Thoracic aorta (tissue), 2 donors: ENCODE measurements at regions not wholly inside any gene's neighbourhood (a gene's known extent, or its start where the extent isn't known, plus 50 kb on each side); places are given as distances from the start of the nearest gene placed in this dataset.

ENCODE experiments used
- ATAC-seq: fragments of 150-250 bp; one replicate; pipeline ENCODE4 v1.8.0; 2017; ENCODE audit warnings: low read depth; ENCODE audit not compliant: insufficient number of reproducible peaks, low FRiP score
- DNase-seq: peaks from one replicate; pipeline ENCODE4 v3.0.0-alpha.2; 2020; ENCODE audit warnings: low spot score
- H3K27ac ChIP-seq, 2 donors: fragments of 200-600 bp; sonication (generic); 1 replicate in 1 of 2; 2 replicates in 1 of 2; pipeline ENCODE4 v1.5.1; 2016; ENCODE audit warnings: mild to moderate bottlenecking in 2 of 2, moderate library complexity in 2 of 2
- H3K27me3 ChIP-seq: fragments of 200-600 bp; sonication (generic); replicated peaks from 2 replicates; pipeline ENCODE4 v1.6.0; 2016; ENCODE audit warnings: mild to moderate bottlenecking; ENCODE audit not compliant: insufficient read depth
- H3K36me3 ChIP-seq: fragments of 200-600 bp; sonication (generic); one replicate; pipeline ENCODE4 v1.5.1; 2016
- H3K4me1 ChIP-seq, 2 donors: fragments of 200-600 bp; sonication (generic); 1 replicate in 1 of 2; 2 replicates in 1 of 2; pipeline versions ENCODE4 v1.5.1 to v1.6.0; 2016; ENCODE audit warnings: low read depth in 2 of 2, mild to moderate bottlenecking in 1 of 2; ENCODE audit not compliant: control insufficient read depth in 1 of 2
- H3K4me3 ChIP-seq: fragments of 200-600 bp; sonication (generic); 2 replicates; pipeline ENCODE4 v1.5.1; 2016; ENCODE audit warnings: mild to moderate bottlenecking
- H3K9me3 ChIP-seq: fragments of 200-600 bp; sonication (generic); 2 replicates; pipeline ENCODE4 v1.5.1; 2016
- TF ChIP-seq, protein P1 (sequence below): fragments of 200-600 bp; sonication (generic); IDR thresholded peaks from one replicate; pipeline ENCODE4 v1.5.1; 2019; ENCODE audit warnings: antibody characterized with exemption

DNA sequence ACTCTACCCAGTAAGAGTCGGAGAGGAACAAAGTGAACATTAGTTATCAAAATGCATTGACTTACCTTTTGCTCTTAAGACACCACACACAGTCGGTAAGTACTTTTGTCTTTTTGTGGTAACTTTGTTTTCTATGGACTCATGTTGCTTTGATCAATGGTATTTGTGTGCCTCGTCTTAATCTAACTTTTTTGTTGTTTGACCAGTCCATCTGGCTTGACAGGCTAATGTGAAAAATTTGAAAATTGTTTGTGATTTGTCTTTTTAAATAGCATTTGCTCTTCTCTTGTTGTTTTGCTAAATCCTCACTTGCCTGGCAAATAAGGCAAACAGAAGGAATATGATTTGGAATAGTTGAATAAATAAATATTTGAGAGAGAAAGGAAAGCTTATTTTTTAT, 71.4 kb upstream of the CHD1 start:
- TF ChIP-seq, protein P1, sequence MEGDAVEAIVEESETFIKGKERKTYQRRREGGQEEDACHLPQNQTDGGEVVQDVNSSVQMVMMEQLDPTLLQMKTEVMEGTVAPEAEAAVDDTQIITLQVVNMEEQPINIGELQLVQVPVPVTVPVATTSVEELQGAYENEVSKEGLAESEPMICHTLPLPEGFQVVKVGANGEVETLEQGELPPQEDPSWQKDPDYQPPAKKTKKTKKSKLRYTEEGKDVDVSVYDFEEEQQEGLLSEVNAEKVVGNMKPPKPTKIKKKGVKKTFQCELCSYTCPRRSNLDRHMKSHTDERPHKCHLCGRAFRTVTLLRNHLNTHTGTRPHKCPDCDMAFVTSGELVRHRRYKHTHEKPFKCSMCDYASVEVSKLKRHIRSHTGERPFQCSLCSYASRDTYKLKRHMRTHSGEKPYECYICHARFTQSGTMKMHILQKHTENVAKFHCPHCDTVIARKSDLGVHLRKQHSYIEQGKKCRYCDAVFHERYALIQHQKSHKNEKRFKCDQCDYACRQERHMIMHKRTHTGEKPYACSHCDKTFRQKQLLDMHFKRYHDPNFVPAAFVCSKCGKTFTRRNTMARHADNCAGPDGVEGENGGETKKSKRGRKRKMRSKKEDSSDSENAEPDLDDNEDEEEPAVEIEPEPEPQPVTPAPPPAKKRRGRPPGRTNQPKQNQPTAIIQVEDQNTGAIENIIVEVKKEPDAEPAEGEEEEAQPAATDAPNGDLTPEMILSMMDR: no peak
- no peak for DNase-seq
- no peaks in the 10 kb centered on the region for H3K27me3 ChIP-seq
- H3K9me3 ChIP-seq: no peaks in the 10 kb centered on the region
- H3K4me3 ChIP-seq: no peak overlapping the region
- H3K27ac ChIP-seq: no peak overlapping the region
- no peak for ATAC-seq
- H3K4me1 ChIP-seq: no peaks in the 10 kb centered on the region
- H3K36me3 ChIP-seq: no peaks in the 10 kb centered on the region

DNA sequence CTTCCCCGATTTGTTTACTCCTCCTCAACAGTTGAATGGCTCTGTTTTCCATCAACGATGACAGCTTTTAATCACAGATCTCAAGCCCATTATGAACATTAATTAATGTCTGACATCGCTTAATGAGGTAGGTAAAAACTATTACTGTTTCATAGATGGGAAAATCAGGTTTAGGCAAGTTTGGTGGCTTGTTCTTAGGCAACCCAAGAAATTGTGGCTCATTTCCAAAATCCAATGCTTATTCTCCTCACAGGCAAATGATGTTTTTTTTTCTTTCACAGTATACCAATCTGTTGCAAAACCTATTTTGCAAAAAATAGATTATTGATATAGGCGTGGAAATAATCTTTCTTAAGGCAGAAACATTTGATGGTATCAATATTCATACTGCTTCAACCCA, 70.8 kb upstream of the CHD1 start:
- H3K36me3 ChIP-seq: no peaks in the 10 kb centered on the region
- no peaks in the 10 kb centered on the region for H3K4me1 ChIP-seq
- DNase-seq: no peak
- no peak for ATAC-seq
- H3K27ac ChIP-seq: no peak overlapping the region
- TF ChIP-seq, protein P1: no peak
- H3K4me3 ChIP-seq: no peak overlapping the region
- H3K27me3 ChIP-seq: no peaks in the 10 kb centered on the region
- H3K9me3 ChIP-seq: no peaks in the 10 kb centered on the region

DNA sequence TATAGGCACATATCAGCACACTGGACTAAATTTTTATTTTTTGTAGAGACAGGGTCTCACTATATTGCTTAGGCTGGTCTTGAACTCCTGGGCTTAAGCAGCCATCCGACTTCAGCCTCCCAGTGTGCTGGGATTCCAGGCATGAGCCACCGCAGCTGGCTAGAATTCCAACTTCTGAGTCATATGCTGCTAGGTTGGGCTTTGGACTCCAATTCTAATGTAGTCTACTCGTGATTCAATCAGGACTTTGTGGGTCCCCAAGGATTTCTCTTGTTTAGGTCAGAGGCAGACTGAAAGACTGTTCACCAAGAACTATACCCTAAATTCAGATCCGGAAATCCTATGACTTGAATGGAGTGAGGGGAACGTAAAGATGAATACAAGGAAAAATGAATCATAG, 68.2 kb upstream of the CHD1 start:
- no peaks in the 10 kb centered on the region for H3K36me3 ChIP-seq
- TF ChIP-seq, protein P1: no peak
- H3K27me3 ChIP-seq: no peaks in the 10 kb centered on the region
- H3K4me1 ChIP-seq: no peaks in the 10 kb centered on the region
- DNase-seq (no peak), ATAC-seq (no peak)
- H3K27ac ChIP-seq: no peak overlapping the region
- no peak overlapping the region for H3K4me3 ChIP-seq
- H3K9me3 ChIP-seq: no peaks in the 10 kb centered on the region

DNA sequence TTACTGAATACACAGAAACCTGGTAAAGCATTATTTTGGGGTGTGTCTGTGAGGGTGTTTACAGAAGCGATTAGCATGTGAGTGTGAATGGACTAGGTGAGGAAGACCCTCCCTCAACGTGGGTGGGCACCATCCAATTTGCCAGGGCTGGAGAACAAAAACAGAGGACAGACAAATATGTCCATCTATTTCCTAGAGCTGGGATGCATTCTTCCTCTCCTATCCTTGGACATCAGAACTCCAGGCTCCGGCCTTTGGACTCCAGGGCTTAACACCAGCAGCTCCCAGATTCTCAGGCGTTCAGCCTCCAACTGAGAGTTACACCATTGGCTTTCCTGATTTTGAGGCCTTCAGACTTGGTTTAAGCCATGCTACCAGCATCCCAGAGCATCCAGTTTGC, 65.8 kb upstream of the CHD1 start:
- TF ChIP-seq, protein P1: no peak
- H3K36me3 ChIP-seq: no peaks in the 10 kb centered on the region
- H3K27ac ChIP-seq: no peak overlapping the region
- no peaks in the 10 kb centered on the region for H3K9me3 ChIP-seq
- no peaks in the 10 kb centered on the region for H3K27me3 ChIP-seq
- DNase-seq: no peak
- H3K4me3 ChIP-seq: no peak overlapping the region
- no peaks in the 10 kb centered on the region for H3K4me1 ChIP-seq
- ATAC-seq: no peak

DNA sequence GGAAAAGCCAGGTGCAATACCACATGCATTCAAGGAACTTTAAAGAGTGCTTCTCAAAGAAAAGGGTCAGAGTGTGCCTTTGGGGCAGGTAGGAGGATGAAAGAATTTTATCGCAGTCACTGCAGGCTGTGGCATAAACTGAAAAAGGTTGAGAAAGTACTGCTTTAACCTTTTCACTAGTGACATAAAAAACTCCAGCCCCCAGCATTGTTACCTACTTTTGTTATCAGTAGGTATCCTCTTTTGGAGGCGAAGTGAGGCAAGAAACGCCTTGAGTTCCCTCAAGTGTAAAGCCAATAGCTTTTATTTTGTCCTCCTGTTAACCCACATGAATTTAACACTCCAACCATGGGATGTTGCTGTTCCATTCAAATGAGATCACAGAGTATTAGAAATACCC, 64.7 kb upstream of the CHD1 start:
- H3K4me3 ChIP-seq: no peak overlapping the region

More for the DNA sequence above, 64.7 kb upstream of the CHD1 start:
- H3K36me3 ChIP-seq: no peaks in the 10 kb centered on the region
- H3K27me3 ChIP-seq: no peaks in the 10 kb centered on the region
- no peak overlapping the region for H3K27ac ChIP-seq
- no peaks in the 10 kb centered on the region for H3K4me1 ChIP-seq
- TF ChIP-seq, protein P1: no peak
- no peak for DNase-seq
- no peaks in the 10 kb centered on the region for H3K9me3 ChIP-seq
- ATAC-seq: no peak
